GM10248 (cell line): ENCODE measurements at regions not wholly inside any gene's neighbourhood (a gene's known extent, or its start where the extent isn't known, plus 50 kb on each side); places are given as distances from the start of the nearest gene placed in this dataset.
"Not testable (repeated sequence)": the region's sequence is repeated elsewhere in the genome, so short reads cannot be mapped to it uniquely, and the experiment has no call there.

Source experiments
- CTCF ChIA-PET: fragments of 300-600 bp; sonication (Branson Sonifier 250); formaldehyde crosslinking; extraction: SDS; loops from one replicate; lab custom pipeline; 2021; ENCODE audit warnings: antibody characterized with exemption; lab: Yijun Ruan, JAX
- POLR2A ChIA-PET: fragments of 350-650 bp; sonication (Branson Sonifier 250); formaldehyde crosslinking; extraction: SDS; loops from one replicate; lab custom pipeline; 2020; ENCODE audit warnings: antibody characterized with exemption; lab: Yijun Ruan, JAX
- DNase-seq: peaks from one replicate; pipeline ENCODE4 v3.0.0; 2012; ENCODE audit errors: extremely low spot score
- TF ChIP-seq, protein P1 (sequence below): IDR thresholded peaks from 2 replicates; pipeline ENCODE4 v1.5.1; 2012; ENCODE audit warnings: mild to moderate bottlenecking, low read depth; ENCODE audit errors: extremely low read depth, missing control alignments, control extremely low read depth

DNA sequence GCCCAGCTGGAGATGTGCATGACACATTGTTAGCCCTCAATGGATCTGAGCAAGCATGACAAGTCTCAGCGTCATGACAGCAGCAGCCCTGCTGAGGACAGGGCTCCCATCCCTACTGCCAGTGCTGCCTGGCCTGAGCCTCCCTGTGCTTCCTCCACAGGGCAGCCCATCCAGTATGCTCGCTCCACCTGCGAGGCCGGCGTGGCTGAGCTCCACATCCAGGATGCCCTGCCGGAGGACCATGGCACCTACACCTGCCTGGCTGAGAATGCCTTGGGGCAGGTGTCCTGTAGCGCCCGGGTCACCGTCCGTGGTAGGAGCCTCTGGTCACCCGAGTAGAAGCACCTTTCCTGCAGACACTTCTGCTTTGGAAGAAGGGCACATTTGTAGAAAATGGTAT lies 85.8 kb upstream of the OSBPL11 start:
- CTCF ChIA-PET = no interaction called here
- TF ChIP-seq, protein P1, sequence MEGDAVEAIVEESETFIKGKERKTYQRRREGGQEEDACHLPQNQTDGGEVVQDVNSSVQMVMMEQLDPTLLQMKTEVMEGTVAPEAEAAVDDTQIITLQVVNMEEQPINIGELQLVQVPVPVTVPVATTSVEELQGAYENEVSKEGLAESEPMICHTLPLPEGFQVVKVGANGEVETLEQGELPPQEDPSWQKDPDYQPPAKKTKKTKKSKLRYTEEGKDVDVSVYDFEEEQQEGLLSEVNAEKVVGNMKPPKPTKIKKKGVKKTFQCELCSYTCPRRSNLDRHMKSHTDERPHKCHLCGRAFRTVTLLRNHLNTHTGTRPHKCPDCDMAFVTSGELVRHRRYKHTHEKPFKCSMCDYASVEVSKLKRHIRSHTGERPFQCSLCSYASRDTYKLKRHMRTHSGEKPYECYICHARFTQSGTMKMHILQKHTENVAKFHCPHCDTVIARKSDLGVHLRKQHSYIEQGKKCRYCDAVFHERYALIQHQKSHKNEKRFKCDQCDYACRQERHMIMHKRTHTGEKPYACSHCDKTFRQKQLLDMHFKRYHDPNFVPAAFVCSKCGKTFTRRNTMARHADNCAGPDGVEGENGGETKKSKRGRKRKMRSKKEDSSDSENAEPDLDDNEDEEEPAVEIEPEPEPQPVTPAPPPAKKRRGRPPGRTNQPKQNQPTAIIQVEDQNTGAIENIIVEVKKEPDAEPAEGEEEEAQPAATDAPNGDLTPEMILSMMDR = no peak
- POLR2A ChIA-PET = no interaction called here

DNA sequence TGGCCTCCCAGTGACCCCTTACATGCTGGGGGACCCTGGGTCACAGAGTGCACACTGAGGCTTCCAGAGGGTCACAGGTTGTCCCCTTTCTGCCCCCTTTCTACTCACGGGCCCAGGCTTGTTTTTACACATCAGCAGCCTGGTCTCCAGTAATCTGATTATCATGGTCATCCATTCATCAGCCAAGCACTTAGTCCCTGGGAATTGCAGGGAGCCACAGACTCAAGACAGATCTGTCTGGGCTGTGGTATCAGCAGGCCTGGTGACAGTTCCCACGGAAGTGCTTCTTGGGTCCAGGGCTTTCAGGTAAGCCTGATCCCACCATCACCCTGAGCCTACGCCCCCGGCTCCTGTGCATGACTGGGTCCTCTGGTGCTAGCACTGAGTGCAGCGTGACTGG lies 86.6 kb upstream of the OSBPL11 start:
- POLR2A ChIA-PET, DNase-seq, CTCF ChIA-PET: not testable (repeated sequence)

More for the DNA sequence above, 85.8 kb upstream of the OSBPL11 start:
- DNase-seq = no peak

DNA sequence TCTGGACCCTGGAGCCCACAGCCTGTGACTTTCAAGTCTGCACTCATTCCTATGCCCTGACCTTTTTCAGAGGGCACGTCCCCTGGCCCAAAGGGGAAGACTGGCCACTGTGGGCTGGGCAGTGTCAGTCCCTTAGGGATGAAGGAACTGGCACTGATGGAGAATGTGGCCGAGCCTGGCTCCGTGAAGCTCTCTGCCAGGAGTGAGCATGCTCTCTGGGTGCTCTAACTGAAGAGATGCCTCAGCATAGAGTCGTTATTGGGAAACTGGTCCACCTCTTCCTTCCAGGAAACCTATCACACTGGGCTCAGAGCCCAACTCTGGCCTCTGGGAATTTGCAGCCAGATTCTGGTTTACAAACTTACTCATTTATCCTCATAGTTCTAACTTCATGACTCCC lies 87.3 kb upstream of the OSBPL11 start:
- CTCF ChIA-PET, DNase-seq: not testable (repeated sequence)

DNA sequence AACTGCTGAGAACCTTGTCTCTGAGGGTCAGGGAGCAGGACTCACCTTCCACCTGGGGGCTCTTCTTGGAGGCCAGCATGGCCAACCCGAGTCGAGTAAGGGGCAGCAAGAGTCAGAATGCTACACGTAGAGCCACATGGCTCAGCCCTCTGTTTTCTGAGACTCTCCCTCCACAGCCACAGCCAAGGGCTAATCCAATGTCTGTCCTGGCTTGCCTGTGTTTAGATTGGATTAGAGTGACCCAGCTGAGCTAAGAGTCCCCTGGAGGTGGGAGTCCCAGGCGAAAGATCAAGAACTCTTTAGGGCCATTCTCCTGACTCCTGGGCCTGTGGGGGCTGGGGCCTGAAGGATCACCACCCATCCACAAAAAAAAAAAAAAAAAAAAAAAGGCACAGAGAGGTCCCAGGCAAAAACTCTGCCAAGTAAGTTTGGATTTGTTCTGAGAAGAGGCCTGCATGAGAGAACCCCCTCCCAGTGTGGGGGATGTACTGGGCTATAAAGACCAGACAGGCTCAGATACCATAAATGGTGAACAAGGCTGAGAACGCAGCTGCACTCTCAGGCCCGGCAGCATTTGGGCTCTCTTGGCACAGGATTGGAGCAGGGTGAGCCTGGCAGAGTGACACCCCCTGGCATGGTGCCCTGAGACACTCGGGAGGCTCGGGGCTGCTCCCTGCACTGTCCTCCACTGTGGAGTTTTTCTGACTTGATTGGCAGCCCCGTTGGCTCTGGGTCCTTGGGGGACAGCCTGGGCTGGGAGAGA lies 88.0 kb upstream of the OSBPL11 start:
- ChIA-PET CTCF (no interaction called here), POLR2A (no interaction called here)
- TF ChIP-seq, protein P1 = no peak
- no peak for DNase-seq

More for the DNA sequence above, 87.3 kb upstream of the OSBPL11 start:
- POLR2A ChIA-PET = not testable (repeated sequence)

DNA sequence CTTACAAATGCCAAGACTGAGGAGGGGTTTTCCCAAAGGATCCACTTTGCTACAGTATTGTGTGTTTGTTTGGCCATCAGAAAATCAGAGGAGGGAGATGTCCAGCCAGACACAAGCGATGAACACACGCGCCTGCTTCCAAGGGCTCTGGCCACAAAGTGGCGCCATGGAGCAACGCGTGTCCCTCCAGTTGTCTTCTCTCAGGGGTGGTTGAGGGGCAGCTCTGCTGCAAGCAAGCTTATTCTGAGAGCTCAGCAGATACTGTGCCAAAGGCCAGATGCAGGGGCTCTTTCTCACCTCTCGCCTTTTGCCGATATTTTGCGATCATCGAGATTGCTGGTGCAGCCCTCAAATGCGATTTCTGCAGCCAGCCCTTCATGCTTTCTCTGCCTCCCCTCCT lies 88.9 kb upstream of the OSBPL11 start:
- POLR2A ChIA-PET = no interaction called here
- CTCF ChIA-PET = no interaction called here
- DNase-seq = no peak

DNA sequence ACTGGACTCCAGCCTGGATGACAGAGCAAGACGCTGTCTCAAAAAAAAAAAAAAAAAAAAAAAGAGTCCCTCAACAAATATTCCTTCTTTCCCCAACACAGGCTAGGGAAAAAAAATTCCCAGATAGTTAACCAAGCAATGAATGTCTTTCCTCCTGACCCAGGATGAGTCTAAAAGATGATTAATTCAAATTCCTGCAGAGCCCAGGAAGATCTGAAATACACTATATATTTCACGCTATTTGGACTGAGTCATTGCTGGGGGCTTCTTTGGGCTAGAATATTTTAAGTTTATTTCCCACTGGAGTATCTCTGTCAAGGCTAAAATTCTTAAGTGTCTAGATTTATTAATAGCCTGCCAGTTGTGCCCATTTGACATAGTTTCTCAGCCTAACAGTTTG lies 90.4 kb upstream of the OSBPL11 start:
- CTCF ChIA-PET, DNase-seq, POLR2A ChIA-PET: not testable (repeated sequence)

More for the DNA sequence above, 88.9 kb upstream of the OSBPL11 start:
- TF ChIP-seq, protein P1 = peak; percentile 31

DNA sequence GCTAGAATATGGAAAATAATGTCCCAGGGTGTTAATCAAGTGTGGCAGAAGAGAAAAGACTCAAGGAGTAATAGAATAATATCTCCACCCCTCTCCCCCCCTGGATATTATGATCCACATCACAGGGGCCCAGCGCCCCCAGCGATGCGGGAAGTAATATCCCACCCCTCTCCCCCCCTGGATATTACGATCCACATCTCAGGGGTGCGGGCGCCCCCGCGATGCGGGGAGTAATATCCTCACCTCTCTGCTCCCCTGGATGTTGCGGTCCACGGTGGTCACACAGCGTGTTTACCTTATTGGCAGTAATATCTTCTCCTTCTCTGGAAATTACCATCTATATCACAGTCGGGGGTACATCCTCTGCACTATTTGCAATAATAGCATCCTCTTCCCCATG lies 97.1 kb upstream of the OSBPL11 start:
- DNase-seq = no peak
- CTCF ChIA-PET = no interaction called here
- TF ChIP-seq, protein P1 = no peak
- POLR2A ChIA-PET = no interaction called here

DNA sequence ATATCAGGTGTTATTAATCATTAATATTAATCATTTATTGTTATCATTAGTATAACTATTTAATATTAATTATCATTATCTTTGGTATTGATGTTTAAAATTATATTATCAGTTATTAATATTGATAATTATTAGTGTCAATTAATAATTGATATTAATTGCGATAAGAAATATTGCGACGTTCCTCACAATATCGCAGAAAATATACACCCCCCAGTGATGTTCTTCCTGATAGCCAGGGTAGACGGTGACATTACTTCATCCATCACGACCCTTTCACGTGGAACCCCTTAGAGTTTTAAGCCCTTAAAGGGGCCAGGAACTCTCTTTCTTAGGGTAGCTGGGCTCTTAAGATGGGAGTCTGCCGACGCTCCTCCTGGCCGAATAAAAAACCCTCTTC lies 98.6 kb upstream of the OSBPL11 start:
- POLR2A ChIA-PET = no interaction called here
- TF ChIP-seq, protein P1 = no peak
- DNase-seq = no peak
- CTCF ChIA-PET = no interaction called here
